ENCODE measurements at regions not wholly inside any gene's neighbourhood (a gene's known extent, or its start where the extent isn't known, plus 50 kb on each side); places are given as distances from the start of the nearest gene placed in this dataset.

GRCh38 chr15:38898236-38898635 lies 333.6 kb upstream of the RASGRP1 start:
- TF ChIP-seq CTCF (IDR thresholded peaks at IDR 0.05; ENCODE audit: low read length), result no peak
- TF ChIP-seq EZH2phosphoT487 (IDR thresholded peaks at IDR 0.05; ENCODE audit: low read length), result no peak

Data from MM.1S (cell line).